Body of pancreas (tissue), 4 donors: ENCODE measurements at regions not wholly inside any gene's neighbourhood (a gene's known extent, or its start where the extent isn't known, plus 50 kb on each side); places are given as distances from the start of the nearest gene placed in this dataset.

Experiments
- POLR2A ChIP-seq, 3 donors: fragments of 450-650 bp; IDR thresholded peaks; one replicate each; pipeline ENCODE4 v1.6.1; 2016; ENCODE audit warnings: antibody characterized with exemption in 3 of 3, mild to moderate bottlenecking in 2 of 3
- TF ChIP-seq, protein P1 (sequence below), 7 experiments: fragments of 450-650 bp in 4 of 7; fragments of 200-600 bp in 3 of 7; sonication (generic) in 3 of 7; IDR thresholded peaks; one replicate each; pipeline ENCODE4 v1.5.1; 2016 to 2019; ENCODE audit warnings: antibody characterized with exemption in 7 of 7

DNA sequence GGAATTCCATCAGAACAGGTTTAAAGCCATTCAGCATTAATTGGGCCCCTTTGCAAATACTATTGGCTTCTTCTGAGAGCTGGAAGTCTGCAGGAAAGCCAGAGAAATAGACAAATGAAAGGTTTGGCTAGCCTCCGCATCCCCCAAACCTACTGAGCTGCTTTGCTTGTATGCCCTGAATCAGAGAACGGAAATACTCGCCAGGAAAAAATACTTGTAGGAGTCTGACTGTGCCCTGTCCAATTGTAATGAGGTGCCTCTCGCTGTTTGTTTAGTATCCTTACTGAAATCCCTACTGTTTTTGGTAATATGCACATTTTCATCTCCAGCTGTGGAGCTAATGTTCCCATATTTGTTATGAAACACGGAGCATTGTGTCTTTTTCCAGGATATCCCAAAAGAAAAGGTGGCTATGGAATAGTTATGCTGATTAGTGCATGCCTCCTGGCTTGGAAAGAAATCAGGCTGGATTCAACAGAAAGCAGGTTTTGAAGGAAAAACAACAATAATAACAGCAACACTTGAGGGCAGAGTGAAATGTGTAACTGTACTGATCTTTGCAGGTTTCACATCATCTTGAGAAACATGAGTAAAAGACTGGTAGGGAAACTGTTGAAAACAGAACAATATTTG lies 50.7 kb upstream of the NLGN4X start:
- TF ChIP-seq, protein P1, sequence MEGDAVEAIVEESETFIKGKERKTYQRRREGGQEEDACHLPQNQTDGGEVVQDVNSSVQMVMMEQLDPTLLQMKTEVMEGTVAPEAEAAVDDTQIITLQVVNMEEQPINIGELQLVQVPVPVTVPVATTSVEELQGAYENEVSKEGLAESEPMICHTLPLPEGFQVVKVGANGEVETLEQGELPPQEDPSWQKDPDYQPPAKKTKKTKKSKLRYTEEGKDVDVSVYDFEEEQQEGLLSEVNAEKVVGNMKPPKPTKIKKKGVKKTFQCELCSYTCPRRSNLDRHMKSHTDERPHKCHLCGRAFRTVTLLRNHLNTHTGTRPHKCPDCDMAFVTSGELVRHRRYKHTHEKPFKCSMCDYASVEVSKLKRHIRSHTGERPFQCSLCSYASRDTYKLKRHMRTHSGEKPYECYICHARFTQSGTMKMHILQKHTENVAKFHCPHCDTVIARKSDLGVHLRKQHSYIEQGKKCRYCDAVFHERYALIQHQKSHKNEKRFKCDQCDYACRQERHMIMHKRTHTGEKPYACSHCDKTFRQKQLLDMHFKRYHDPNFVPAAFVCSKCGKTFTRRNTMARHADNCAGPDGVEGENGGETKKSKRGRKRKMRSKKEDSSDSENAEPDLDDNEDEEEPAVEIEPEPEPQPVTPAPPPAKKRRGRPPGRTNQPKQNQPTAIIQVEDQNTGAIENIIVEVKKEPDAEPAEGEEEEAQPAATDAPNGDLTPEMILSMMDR (IDR thresholded peaks at IDR 0.05): no peak
- no peak for TF ChIP-seq POLR2A (IDR thresholded peaks at IDR 0.05)
